Astrocyte of the spinal cord (primary cell): ENCODE measurements at regions not wholly inside any gene's neighbourhood (a gene's known extent, or its start where the extent isn't known, plus 50 kb on each side); places are given as distances from the start of the nearest gene placed in this dataset.

Experiments
- DNase-seq: peaks from one replicate; pipeline ENCODE4 v3.0.0; 2011; ENCODE audit warnings: low read depth, low spot score
- H3K4me3 ChIP-seq: 2 replicates; pipeline ENCODE4 v1.5.1; 2011; ENCODE audit warnings: low read depth, mild to moderate bottlenecking, low read length, moderate library complexity
- CTCF ChIP-seq: IDR thresholded peaks from 2 replicates; pipeline ENCODE4 v1.5.1; 2012; ENCODE audit warnings: low read depth, mild to moderate bottlenecking, low read length, inconsistent platforms
- in situ Hi-C: cut with HindIII; loops from 2 replicates; pipeline ENCODE4 v1.10.0; 2017; ENCODE audit warnings: low sequenced_read_pairs

- DNase-seq = no peak
- no peak overlapping the region for H3K4me3 ChIP-seq
- in situ Hi-C loops = no loop called here
- no peak for TF ChIP-seq CTCF
Measured at GRCh38 chr5:167346461-167346860, 945.0 kb upstream of the WWC1 start.

GRCh38 chr5:167348251-167348926 lies 943.1 kb upstream of the WWC1 start:
- no peak overlapping the region for H3K4me3 ChIP-seq
- in situ Hi-C loops = no loop called here
- no peak for DNase-seq
- TF ChIP-seq CTCF = no peak

GRCh38 chr5:167348980-167349379 lies 942.5 kb upstream of the WWC1 start:
- DNase-seq = no peak
- TF ChIP-seq CTCF = no peak
- no peak overlapping the region for H3K4me3 ChIP-seq
- in situ Hi-C loops = no loop called here

- H3K4me3 ChIP-seq = no peak overlapping the region
- no peak for DNase-seq
- in situ Hi-C loops = no loop called here
- no peak for TF ChIP-seq CTCF
Measured at GRCh38 chr5:167351316-167351715, 940.1 kb upstream of the WWC1 start.

- no peak for DNase-seq
- TF ChIP-seq CTCF = no peak
- H3K4me3 ChIP-seq = no peak overlapping the region
- in situ Hi-C loops = no loop called here
Measured at GRCh38 chr5:167352801-167353200, 938.6 kb upstream of the WWC1 start.

GRCh38 chr5:167355346-167355745 lies 936.1 kb upstream of the WWC1 start:
- in situ Hi-C loops = no loop called here
- no peak for TF ChIP-seq CTCF
- DNase-seq = no peak

More at GRCh38 chr5:167355346-167355745, 936.1 kb upstream of the WWC1 start:
- H3K4me3 ChIP-seq = no peak overlapping the region
